Natural killer cell treated with Interleukin-12 subunit alpha and Interleukin-12 subunit beta and Interleukin-15 and Interleukin-18, amount 100 ng/mL, for 72 hours (primary cell): ENCODE measurements at regions not wholly inside any gene's neighbourhood (a gene's known extent, or its start where the extent isn't known, plus 50 kb on each side); places are given as distances from the start of the nearest gene placed in this dataset.
"Not testable (repeated sequence)": the region's sequence is repeated elsewhere in the genome, so short reads cannot be mapped to it uniquely, and the experiment has no call there.

ENCODE experiments used
- ATAC-seq, 2 donors: fragments of 150-1000 bp; cut with Tn5 transposase in 1 of 2; sonication (Bioruptor Pico), chemical (Tn5 transposase) in 1 of 2; 2 replicates each; pipeline ENCODE4 v1.10.0; 2021
- DNase-seq: peaks from one replicate; pipeline ENCODE4 v3.0.0; 2022; ENCODE audit warnings: low spot score
- H3K27ac Mint-ChIP-seq, 2 donors: 1 replicate in 1 of 2; 2 replicates in 1 of 2; pipeline ENCODE4 v1.8.0; 2022; ENCODE audit warnings: mixed read lengths in 2 of 2, mild to moderate bottlenecking in 1 of 2, moderate library complexity in 1 of 2
- H3K27me3 Mint-ChIP-seq, 2 donors: 1 replicate in 1 of 2; 2 replicates in 1 of 2; pipeline ENCODE4 v1.8.0; 2022; ENCODE audit warnings: mixed read lengths in 2 of 2
- H3K36me3 Mint-ChIP-seq: one replicate; pipeline ENCODE4 v1.8.0; 2022; ENCODE audit warnings: mixed read lengths
- H3K4me1 Mint-ChIP-seq, 2 donors: 1 replicate in 1 of 2; 2 replicates in 1 of 2; pipeline ENCODE4 v1.8.0; 2022; ENCODE audit warnings: low read depth in 2 of 2, mixed read lengths in 2 of 2, mild to moderate bottlenecking in 1 of 2
- H3K4me3 Mint-ChIP-seq: one replicate; pipeline ENCODE4 v1.8.0; 2022; ENCODE audit warnings: mixed read lengths
- H3K9me3 Mint-ChIP-seq: 2 replicates; pipeline ENCODE4 v1.8.0; 2022; ENCODE audit warnings: mixed read lengths

DNA sequence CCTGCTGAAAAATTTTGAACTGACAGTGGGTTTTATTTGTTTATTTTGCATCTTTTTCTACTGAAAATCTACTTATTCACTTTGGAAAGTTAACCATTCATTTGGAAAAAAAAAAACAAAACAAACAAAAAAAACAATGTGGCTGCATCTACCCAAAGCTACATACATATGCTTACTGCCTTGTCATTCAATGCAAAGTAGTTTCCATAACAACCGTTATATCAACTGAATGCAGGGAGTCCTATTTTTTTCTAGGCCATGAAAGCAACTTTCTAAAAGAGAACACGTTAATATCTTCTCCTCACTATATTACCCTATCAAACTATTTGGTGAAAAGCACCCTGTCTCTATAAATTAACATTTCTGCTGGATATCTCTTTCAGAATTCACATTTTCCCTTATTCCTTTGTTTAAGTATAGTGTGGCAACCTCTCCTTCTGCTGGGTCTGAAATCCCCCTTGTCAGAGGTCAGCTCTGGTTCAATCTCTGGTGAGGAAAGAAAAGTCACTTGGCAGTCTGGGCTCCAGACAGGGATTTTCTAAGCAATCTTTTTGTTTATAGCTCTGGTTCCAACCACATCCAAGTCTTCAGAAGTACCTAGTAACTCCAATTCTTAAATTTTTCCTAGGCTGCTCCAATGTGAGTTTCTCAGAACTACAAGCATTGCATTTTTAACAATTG, 528.4 kb upstream of the TOM1L1 start:
- Mint-ChIP-seq H3K4me3 (no peak overlapping the region), H3K27ac (no peak overlapping the region), H3K9me3 (no peaks in the 10 kb centered on the region), H3K27me3 (no peaks in the 10 kb centered on the region), H3K36me3 (no peaks in the 10 kb centered on the region), H3K4me1 (no peaks in the 10 kb centered on the region)
- ATAC-seq (no peak), DNase-seq (no peak)

- no peak for DNase-seq
- no peaks in the 10 kb centered on the region for H3K27me3 Mint-ChIP-seq
- no peak overlapping the region for H3K4me3 Mint-ChIP-seq
- H3K27ac Mint-ChIP-seq = no peak overlapping the region
- no peak for ATAC-seq
- H3K4me1 Mint-ChIP-seq = no peaks in the 10 kb centered on the region
- H3K9me3 Mint-ChIP-seq = peaks cover 3% of the 10 kb centered on the region
- H3K36me3 Mint-ChIP-seq = no peaks in the 10 kb centered on the region
Measured at GRCh38 chr17:54373970-54374369, 526.7 kb upstream of the TOM1L1 start.

DNA sequence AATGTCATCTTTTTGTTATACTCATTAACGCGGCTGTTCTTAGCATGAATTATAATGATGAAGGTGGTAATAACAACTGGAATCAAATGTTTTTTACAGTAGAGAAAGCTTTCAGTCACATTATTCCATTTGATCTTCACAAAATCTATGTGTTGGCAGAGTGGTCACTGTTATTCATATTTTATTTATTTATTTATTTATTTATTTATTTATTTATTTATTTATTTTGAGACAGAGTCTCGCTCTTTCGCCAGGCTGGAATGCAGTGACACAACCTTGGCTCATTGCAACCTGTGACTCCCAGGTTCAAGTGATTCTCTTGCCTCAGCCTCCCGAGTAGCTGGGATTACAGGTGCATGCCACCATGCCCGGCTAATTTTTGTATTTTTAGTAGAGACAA, 524.2 kb upstream of the TOM1L1 start:
- H3K27ac Mint-ChIP-seq, DNase-seq: not testable (repeated sequence)

DNA sequence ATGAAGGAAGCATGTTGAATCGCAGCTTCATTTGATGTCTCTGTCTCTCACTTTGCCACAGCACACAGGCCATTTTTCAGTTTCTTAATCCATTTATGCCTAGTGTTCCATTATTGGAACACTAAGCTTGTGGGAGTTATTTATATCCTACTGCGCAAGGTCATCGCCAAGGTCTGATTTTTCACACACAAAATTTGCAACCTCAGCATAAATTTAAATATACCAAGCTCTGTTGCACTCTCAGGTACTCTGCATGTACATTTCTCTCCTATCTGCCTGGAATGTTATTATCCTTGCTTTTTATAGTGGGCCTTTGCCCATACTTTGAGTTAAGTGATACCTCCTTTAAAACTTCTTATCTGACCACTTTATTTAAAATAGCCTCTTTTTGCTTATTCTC, 519.2 kb upstream of the TOM1L1 start:
- ATAC-seq (no peak), DNase-seq (no peak)
- Mint-ChIP-seq H3K36me3 (peaks cover 6% of the 10 kb centered on the region), H3K9me3 (peaks cover 11% of the 10 kb centered on the region), H3K27me3 (no peaks in the 10 kb centered on the region), H3K4me3 (no peak overlapping the region), H3K27ac (no peak overlapping the region), H3K4me1 (no peaks in the 10 kb centered on the region)

More for the DNA sequence above, 524.2 kb upstream of the TOM1L1 start:
- H3K9me3 Mint-ChIP-seq, H3K4me1 Mint-ChIP-seq, H3K27me3 Mint-ChIP-seq, H3K4me3 Mint-ChIP-seq, ATAC-seq, H3K36me3 Mint-ChIP-seq: not testable (repeated sequence)

GRCh38 chr17:54404259-54404658, 496.4 kb upstream of the TOM1L1 start:
- Mint-ChIP-seq H3K4me3 (no peak overlapping the region), H3K27me3 (no peaks in the 10 kb centered on the region), H3K4me1 (no peaks in the 10 kb centered on the region), H3K9me3 (peaks cover 15% of the 10 kb centered on the region), H3K36me3 (peaks cover 7% of the 10 kb centered on the region), H3K27ac (no peak overlapping the region)
- ATAC-seq (no peak), DNase-seq (no peak)

DNA sequence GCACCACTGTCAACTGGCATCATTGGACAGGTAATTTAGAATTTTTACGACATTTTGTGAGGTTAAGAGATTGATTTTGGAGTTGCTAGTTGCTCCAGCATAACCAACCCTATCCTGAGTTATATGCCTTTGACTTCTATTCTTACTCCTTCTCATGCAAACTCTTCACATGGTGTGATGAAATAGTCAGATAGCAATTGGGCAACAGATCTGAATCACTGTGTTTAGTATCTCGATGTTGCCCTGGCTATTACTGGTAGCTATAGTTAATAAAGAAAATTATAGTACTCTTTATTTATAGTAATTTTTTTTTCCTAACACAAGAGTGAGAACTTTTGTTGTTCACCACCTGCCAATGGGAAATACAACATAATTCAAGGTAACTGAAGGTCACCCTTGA, 494.8 kb upstream of the TOM1L1 start:
- DNase-seq (no peak), ATAC-seq (no peak)
- Mint-ChIP-seq H3K4me3 (no peak overlapping the region), H3K9me3 (peaks cover 15% of the 10 kb centered on the region), H3K4me1 (no peaks in the 10 kb centered on the region), H3K27ac (no peak overlapping the region), H3K36me3 (peaks cover 7% of the 10 kb centered on the region), H3K27me3 (no peaks in the 10 kb centered on the region)

GRCh38 chr17:54408731-54409130, 491.9 kb upstream of the TOM1L1 start:
- DNase-seq (no peak), ATAC-seq (no peak)
- no peaks in the 10 kb centered on the region for H3K4me1 Mint-ChIP-seq
- H3K9me3 Mint-ChIP-seq = peaks cover 15% of the 10 kb centered on the region
- H3K36me3 Mint-ChIP-seq = peaks cover 7% of the 10 kb centered on the region
- H3K27ac Mint-ChIP-seq = no peak overlapping the region
- H3K4me3 Mint-ChIP-seq = no peak overlapping the region
- H3K27me3 Mint-ChIP-seq = no peaks in the 10 kb centered on the region

GRCh38 chr17:54418467-54418866, 482.2 kb upstream of the TOM1L1 start:
- peaks cover 36% of the 10 kb centered on the region for H3K9me3 Mint-ChIP-seq
- DNase-seq (no peak), ATAC-seq (no peak)
- H3K27me3 Mint-ChIP-seq = no peaks in the 10 kb centered on the region
- peaks cover 10% of the 10 kb centered on the region for H3K36me3 Mint-ChIP-seq
- H3K4me3 Mint-ChIP-seq = no peak overlapping the region
- H3K4me1 Mint-ChIP-seq = no peaks in the 10 kb centered on the region
- no peak overlapping the region for H3K27ac Mint-ChIP-seq

GRCh38 chr17:54425671-54426070, 475.0 kb upstream of the TOM1L1 start:
- ATAC-seq (no peak), DNase-seq (no peak)
- Mint-ChIP-seq H3K4me3 (no peak overlapping the region), H3K4me1 (no peaks in the 10 kb centered on the region), H3K36me3 (peaks cover 4% of the 10 kb centered on the region), H3K27me3 (no peaks in the 10 kb centered on the region), H3K27ac (no peak overlapping the region), H3K9me3 (peaks cover 27% of the 10 kb centered on the region)

DNA sequence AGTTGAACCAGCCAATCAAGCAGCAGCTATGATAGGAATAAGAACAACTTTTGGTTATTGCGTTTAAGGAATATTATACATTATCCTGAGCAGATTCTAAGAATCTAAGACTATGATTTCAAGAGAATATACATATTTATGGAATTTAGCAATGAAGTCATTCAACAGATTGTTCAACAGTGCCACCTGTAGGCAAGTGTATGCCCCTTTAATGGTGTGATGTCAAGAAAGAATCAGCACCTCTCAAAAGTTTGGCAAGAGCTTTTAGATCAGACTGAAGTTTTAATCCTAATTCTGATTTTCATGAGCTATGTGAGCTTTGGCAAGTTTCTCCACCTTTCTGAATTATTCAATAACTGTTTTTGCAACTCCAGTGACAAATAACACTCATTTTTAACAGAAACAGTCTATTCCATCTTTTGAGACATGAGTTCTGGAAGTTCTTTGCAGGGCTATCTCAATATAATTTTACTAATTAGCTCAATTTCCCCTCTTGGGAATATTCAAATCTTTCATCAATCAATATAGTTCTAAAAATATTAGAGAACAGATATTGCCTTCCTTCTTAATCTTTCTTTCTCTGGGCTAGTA, 474.3 kb upstream of the TOM1L1 start:
- Mint-ChIP-seq H3K36me3 (peaks cover 4% of the 10 kb centered on the region), H3K9me3 (peaks cover 22% of the 10 kb centered on the region), H3K27me3 (no peaks in the 10 kb centered on the region), H3K4me1 (no peaks in the 10 kb centered on the region), H3K4me3 (no peak overlapping the region), H3K27ac (no peak overlapping the region)
- ATAC-seq (no peak), DNase-seq (no peak)

DNA sequence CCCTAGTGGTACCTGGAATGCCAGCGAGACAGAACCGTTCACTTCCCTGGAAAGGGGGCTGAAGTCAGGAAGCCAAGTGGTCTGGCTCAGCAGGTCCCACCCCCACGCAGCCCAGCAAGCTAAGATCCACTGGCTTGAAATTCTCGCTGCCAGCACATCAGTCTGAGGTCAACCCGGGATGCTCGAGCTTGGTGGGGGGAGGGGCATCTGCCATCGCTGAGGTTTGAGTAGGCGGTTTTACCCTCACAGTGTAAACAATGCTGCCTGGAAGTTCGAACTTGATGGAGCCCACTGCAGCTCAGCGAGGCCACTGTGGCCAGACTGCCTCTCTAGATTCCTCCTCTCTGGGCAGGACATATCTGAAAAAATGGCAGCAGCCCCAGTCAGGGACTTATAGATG, 464.7 kb upstream of the TOM1L1 start:
- Mint-ChIP-seq H3K9me3 (peaks cover 22% of the 10 kb centered on the region), H3K27me3 (no peaks in the 10 kb centered on the region), H3K4me3 (no peak overlapping the region), H3K4me1 (no peaks in the 10 kb centered on the region), H3K36me3 (peaks cover 14% of the 10 kb centered on the region), H3K27ac (no peak overlapping the region)
- DNase-seq = no peak
- no peak for ATAC-seq

DNA sequence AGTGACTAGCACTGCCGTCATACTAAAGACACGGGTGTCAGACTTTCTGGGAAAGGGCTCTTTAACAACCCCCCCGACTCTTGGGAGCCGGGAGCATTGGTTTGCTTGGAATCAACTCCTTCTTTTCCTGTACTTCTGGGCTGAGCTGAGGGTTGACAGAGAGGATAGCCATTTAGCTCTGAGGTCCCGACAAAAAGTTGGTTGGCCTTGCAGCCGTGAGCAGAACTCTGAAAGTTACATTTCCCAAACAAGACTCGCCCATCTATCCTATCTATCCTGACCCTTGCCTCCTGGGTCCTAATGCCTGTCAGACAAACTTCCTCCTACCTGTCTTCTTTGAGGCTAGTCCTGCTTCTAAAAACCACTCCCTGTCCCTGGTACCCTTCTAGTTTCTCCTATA, 460.8 kb upstream of the TOM1L1 start:
- H3K27me3 Mint-ChIP-seq = no peaks in the 10 kb centered on the region
- no peak overlapping the region for H3K4me3 Mint-ChIP-seq
- H3K4me1 Mint-ChIP-seq = no peaks in the 10 kb centered on the region
- no peak for DNase-seq
- peaks cover 28% of the 10 kb centered on the region for H3K9me3 Mint-ChIP-seq
- no peak for ATAC-seq
- H3K36me3 Mint-ChIP-seq = peaks cover 6% of the 10 kb centered on the region
- no peak overlapping the region for H3K27ac Mint-ChIP-seq

DNA sequence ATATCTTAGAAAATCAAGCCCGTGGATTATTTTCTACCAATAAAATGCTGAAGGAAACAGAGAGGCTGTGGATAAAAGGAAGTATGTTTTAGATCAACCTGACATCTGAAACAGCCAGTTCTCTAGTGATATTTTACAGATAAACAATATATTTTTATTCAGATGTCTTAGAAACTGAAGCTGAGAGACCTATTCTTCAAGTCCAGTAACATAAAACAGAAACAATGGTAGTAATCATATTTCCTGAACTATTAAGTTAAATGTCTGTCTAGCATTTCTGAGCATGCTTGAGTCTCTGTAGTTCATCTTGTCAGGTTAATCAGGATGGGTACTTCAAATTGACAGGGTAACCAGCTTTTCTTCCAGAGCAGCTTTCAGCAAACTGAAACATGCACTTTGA, 449.6 kb upstream of the TOM1L1 start:
- Mint-ChIP-seq H3K4me3 (no peak overlapping the region), H3K27me3 (no peaks in the 10 kb centered on the region), H3K27ac (no peak overlapping the region), H3K4me1 (no peaks in the 10 kb centered on the region), H3K9me3 (peaks cover 8% of the 10 kb centered on the region), H3K36me3 (peaks cover 14% of the 10 kb centered on the region)
- ATAC-seq (no peak), DNase-seq (no peak)

- Mint-ChIP-seq H3K9me3 (peaks cover 8% of the 10 kb centered on the region), H3K27me3 (no peaks in the 10 kb centered on the region), H3K36me3 (peaks cover 14% of the 10 kb centered on the region), H3K4me3 (no peak overlapping the region), H3K27ac (no peak overlapping the region), H3K4me1 (no peaks in the 10 kb centered on the region)
- DNase-seq (no peak), ATAC-seq (no peak)
Measured at GRCh38 chr17:54452666-54453348, 447.8 kb upstream of the TOM1L1 start.
